ENCODE measurements at regions not wholly inside any gene's neighbourhood (a gene's known extent, or its start where the extent isn't known, plus 50 kb on each side); places are given as distances from the start of the nearest gene placed in this dataset.

GRCh38 chr1:168987923-168988322, 118.6 kb upstream of the ATP1B1 start:
- no peaks in the 10 kb centered on the region for H3K4me1 Mint-ChIP-seq (ENCODE audit: low read depth, unreplicated experiment)
- H3K27ac Mint-ChIP-seq (ENCODE audit: unreplicated experiment), result no peak overlapping the region
- no peak overlapping the region for H3K4me3 Mint-ChIP-seq (ENCODE audit: unreplicated experiment)
- H3K9me3 Mint-ChIP-seq (ENCODE audit: unreplicated experiment), result no peaks in the 10 kb centered on the region
- no peak for TF ChIP-seq CTCF (IDR thresholded peaks at IDR 0.05; ENCODE audit: partially characterized antibody, unreplicated experiment)
- H3K27me3 Mint-ChIP-seq (ENCODE audit: unreplicated experiment), result no peaks in the 10 kb centered on the region
- H3K36me3 Mint-ChIP-seq (ENCODE audit: unreplicated experiment), result no peaks in the 10 kb centered on the region
- DNase-seq, result no peak

- no peak overlapping the region for H3K27ac Mint-ChIP-seq (ENCODE audit: unreplicated experiment)
- no peak for TF ChIP-seq CTCF (IDR thresholded peaks at IDR 0.05; ENCODE audit: partially characterized antibody, unreplicated experiment)
- no peaks in the 10 kb centered on the region for H3K36me3 Mint-ChIP-seq (ENCODE audit: unreplicated experiment)
- no peak for DNase-seq
- H3K27me3 Mint-ChIP-seq (ENCODE audit: unreplicated experiment), result no peaks in the 10 kb centered on the region
- H3K9me3 Mint-ChIP-seq (ENCODE audit: unreplicated experiment), result no peaks in the 10 kb centered on the region
- no peak overlapping the region for H3K4me3 Mint-ChIP-seq (ENCODE audit: unreplicated experiment)
- H3K4me1 Mint-ChIP-seq (ENCODE audit: low read depth, unreplicated experiment), result no peaks in the 10 kb centered on the region
These were observed 116.5 kb upstream of the ATP1B1 start for GRCh38 chr1:168989985-168990384.

- TF ChIP-seq CTCF (IDR thresholded peaks at IDR 0.05; ENCODE audit: partially characterized antibody, unreplicated experiment), result no peak
- Mint-ChIP-seq H3K36me3 (ENCODE audit: unreplicated experiment) (no peaks in the 10 kb centered on the region), H3K27ac (ENCODE audit: unreplicated experiment) (no peak overlapping the region), H3K4me1 (ENCODE audit: low read depth, unreplicated experiment) (no peaks in the 10 kb centered on the region), H3K9me3 (ENCODE audit: unreplicated experiment) (peaks cover 1% of the 10 kb centered on the region), H3K4me3 (ENCODE audit: unreplicated experiment) (no peak overlapping the region), H3K27me3 (ENCODE audit: unreplicated experiment) (peaks cover 3% of the 10 kb centered on the region)
- no peak for DNase-seq
These were observed 114.6 kb upstream of the ATP1B1 start for GRCh38 chr1:168991667-168992475.

GRCh38 chr1:169001353-169001752, 105.1 kb upstream of the ATP1B1 start:
- Mint-ChIP-seq H3K27ac (ENCODE audit: unreplicated experiment) (no peak overlapping the region), H3K27me3 (ENCODE audit: unreplicated experiment) (no peaks in the 10 kb centered on the region), H3K4me1 (ENCODE audit: low read depth, unreplicated experiment) (no peaks in the 10 kb centered on the region), H3K4me3 (ENCODE audit: unreplicated experiment) (no peak overlapping the region), H3K9me3 (ENCODE audit: unreplicated experiment) (no peaks in the 10 kb centered on the region), H3K36me3 (ENCODE audit: unreplicated experiment) (no peaks in the 10 kb centered on the region)
- no peak for TF ChIP-seq CTCF (IDR thresholded peaks at IDR 0.05; ENCODE audit: partially characterized antibody, unreplicated experiment)
- no peak for DNase-seq

GRCh38 chr1:169003864-169004516, 102.5 kb upstream of the ATP1B1 start:
- Mint-ChIP-seq H3K4me3 (ENCODE audit: unreplicated experiment) (no peak overlapping the region), H3K4me1 (ENCODE audit: low read depth, unreplicated experiment) (no peaks in the 10 kb centered on the region), H3K27me3 (ENCODE audit: unreplicated experiment) (no peaks in the 10 kb centered on the region), H3K9me3 (ENCODE audit: unreplicated experiment) (no peaks in the 10 kb centered on the region), H3K36me3 (ENCODE audit: unreplicated experiment) (no peaks in the 10 kb centered on the region), H3K27ac (ENCODE audit: unreplicated experiment) (no peak overlapping the region)
- no peak for TF ChIP-seq CTCF (IDR thresholded peaks at IDR 0.05; ENCODE audit: partially characterized antibody, unreplicated experiment)
- no peak for DNase-seq

Data from glutamatergic neuron (in vitro differentiated cells).